PC-9 (cell line): ENCODE measurements at regions not wholly inside any gene's neighbourhood (a gene's known extent, or its start where the extent isn't known, plus 50 kb on each side); places are given as distances from the start of the nearest gene placed in this dataset.

ENCODE experiments used
- BruUV-seq: library from RNA; stranded (reverse); fragments of 400-500 nt; replicated peaks from 2 replicates; lab custom pipeline; 2021; lab: Mats Ljungman, UMichigan
- CTCF ChIA-PET: fragments of 300-600 bp; sonication (Branson Sonifier 250); formaldehyde crosslinking; loops from one replicate; lab custom pipeline; 2022; ENCODE audit warnings: antibody characterized with exemption; lab: Charles Lee
- POLR2A ChIA-PET: fragments of 300-600 bp; sonication (Branson Sonifier 250); formaldehyde crosslinking; loops from one replicate; lab custom pipeline; 2022; ENCODE audit warnings: antibody characterized with exemption; ENCODE audit not compliant: unreplicated experiment; lab: Charles Lee
- DNase-seq, 2 experiments: peaks; one replicate each; pipeline versions ENCODE4 v3.0.0 to v3.0.0-alpha.2; 2015 to 2022; ENCODE audit warnings: mixed read lengths in 1 of 2
- H2AFZ ChIP-seq: fragments of 200-600 bp; sonication (generic); 2 replicates; pipeline ENCODE4 v1.8.1; 2017; ENCODE audit warnings: antibody characterized with exemption
- H3F3A ChIP-seq: fragments of 200-600 bp; sonication (generic); 2 replicates; pipeline ENCODE4 v1.8.1; 2017; ENCODE audit warnings: antibody characterized with exemption, mild to moderate bottlenecking, low read depth; ENCODE audit not compliant: insufficient read depth
- H3K27ac ChIP-seq: fragments of 200-600 bp; sonication (generic); 2 replicates; pipeline ENCODE4 v1.6.1; 2016; ENCODE audit warnings: mixed run types
- H3K27me3 ChIP-seq: fragments of 200-600 bp; sonication (generic); 2 replicates; pipeline ENCODE4 v1.6.1; 2016; ENCODE audit warnings: low read depth, mixed run types; ENCODE audit not compliant: insufficient read depth
- H3K36me3 ChIP-seq: fragments of 200-600 bp; sonication (generic); 2 replicates; pipeline ENCODE4 v1.6.1; 2016; ENCODE audit warnings: low read depth, mixed run types
- H3K4me1 ChIP-seq: fragments of 200-600 bp; sonication (generic); replicated peaks from 2 replicates; pipeline ENCODE4 v1.6.1; 2016; ENCODE audit warnings: mixed run types; ENCODE audit not compliant: insufficient read depth
- H3K4me2 ChIP-seq: fragments of 200-600 bp; sonication (generic); 2 replicates; pipeline ENCODE4 v1.6.1; 2017; ENCODE audit warnings: mixed run types
- H3K4me3 ChIP-seq: fragments of 200-600 bp; sonication (generic); 2 replicates; pipeline ENCODE4 v1.6.1; 2016; ENCODE audit warnings: mixed run types
- H3K79me2 ChIP-seq: fragments of 200-600 bp; sonication (generic); 2 replicates; pipeline ENCODE4 v1.6.1; 2017; ENCODE audit warnings: low read depth, mixed run types
- H3K9me2 ChIP-seq: fragments of 200-600 bp; sonication (generic); 2 replicates; pipeline ENCODE4 v1.8.1; 2017; ENCODE audit warnings: mild to moderate bottlenecking; ENCODE audit not compliant: insufficient read depth
- H3K9me3 ChIP-seq: fragments of 200-600 bp; sonication (generic); 2 replicates; pipeline ENCODE4 v1.8.1; 2016; ENCODE audit warnings: low read depth; ENCODE audit not compliant: insufficient read depth
- H4K20me1 ChIP-seq: fragments of 200-600 bp; sonication (generic); 2 replicates; pipeline ENCODE4 v1.8.1; 2017; ENCODE audit not compliant: insufficient read depth
- CTCF ChIP-seq: fragments of 200-600 bp; sonication (generic); conservative IDR thresholded peaks from 2 replicates; pipeline ENCODE4 v1.6.1; 2017; ENCODE audit warnings: mixed run types, antibody characterized with exemption, mild to moderate bottlenecking, moderate library complexity
- EZH2 ChIP-seq: fragments of 200-600 bp; sonication (generic); IDR thresholded peaks from 2 replicates; pipeline ENCODE4 v1.8.0; 2017; ENCODE audit warnings: antibody characterized with exemption, low read depth
- intact Hi-C: fragments of 100-400 bp; cut with micrococcal nuclease; formaldehyde crosslinking; loops from one replicate; pipeline ENCODE4 v1.10.0; 2022; ENCODE audit not compliant: unreplicated experiment

- POLR2A ChIA-PET, result no interaction called here
- H3K9me2 ChIP-seq, result no peaks in the 10 kb centered on the region
Measured at GRCh38 chr14:106556665-106557289, 1030.4 kb downstream of the TMEM121 start.

GRCh38 chr14:106562451-106562850, 1036.1 kb downstream of the TMEM121 start:
- no peaks in the 10 kb centered on the region for H4K20me1 ChIP-seq
- H3K4me1 ChIP-seq, result no peaks in the 10 kb centered on the region
- no peak overlapping the region for H3K27ac ChIP-seq
- ChIA-PET POLR2A (no interaction called here), CTCF (no interaction called here)
- H3K27me3 ChIP-seq, result peaks cover 16% of the 10 kb centered on the region
- no peaks in the 10 kb centered on the region for H3K9me3 ChIP-seq
- H3K36me3 ChIP-seq, result no peaks in the 10 kb centered on the region
- H3K9me2 ChIP-seq, result no peaks in the 10 kb centered on the region
- H2AFZ ChIP-seq, result no peak overlapping the region
- TF ChIP-seq CTCF (no peak), EZH2 (no peak)
- no peaks in the 10 kb centered on the region for H3F3A ChIP-seq
- no TSS peak for BruUV-seq
- H3K4me3 ChIP-seq, result no peak overlapping the region
- intact Hi-C loops, result no loop called here
- H3K4me2 ChIP-seq, result no peak overlapping the region
- no peak for DNase-seq
- H3K79me2 ChIP-seq, result no peaks in the 10 kb centered on the region

More at GRCh38 chr14:106556665-106557289, 1030.4 kb downstream of the TMEM121 start:
- Histone ChIP-seq H3K36me3 (no peaks in the 10 kb centered on the region), H3K79me2 (no peaks in the 10 kb centered on the region), H3K4me3 (no peak overlapping the region), H3K4me1 (no peaks in the 10 kb centered on the region), H3K27ac (no peak overlapping the region), H2AFZ (no peak overlapping the region), H3F3A (no peaks in the 10 kb centered on the region), H3K27me3 (no peaks in the 10 kb centered on the region), H3K4me2 (no peak overlapping the region), H4K20me1 (no peaks in the 10 kb centered on the region), H3K9me3 (no peaks in the 10 kb centered on the region)
- TF ChIP-seq EZH2 (no peak), CTCF (peak; percentile 71)
- DNase-seq, result peak in 1 of 2 experiments; percentile 37
- BruUV-seq, result no TSS peak
- CTCF ChIA-PET, result no interaction called here
- intact Hi-C loops, result no loop called here

- TF ChIP-seq EZH2, result no peak
- TF ChIP-seq CTCF, result peak; percentile 68
- Histone ChIP-seq H3F3A (no peaks in the 10 kb centered on the region), H3K4me1 (no peaks in the 10 kb centered on the region), H3K9me3 (no peaks in the 10 kb centered on the region), H3K36me3 (no peaks in the 10 kb centered on the region), H3K27me3 (peaks cover 18% of the 10 kb centered on the region), H3K27ac (no peak overlapping the region), H2AFZ (no peak overlapping the region), H3K9me2 (no peaks in the 10 kb centered on the region), H4K20me1 (no peaks in the 10 kb centered on the region), H3K4me2 (no peak overlapping the region), H3K79me2 (no peaks in the 10 kb centered on the region), H3K4me3 (no peak overlapping the region)
- ChIA-PET POLR2A (no interaction called here), CTCF (no interaction called here)
- BruUV-seq, result no TSS peak
- intact Hi-C loops, result no loop called here
- DNase-seq, result peak in 1 of 2 experiments; percentile 17
Measured at GRCh38 chr14:106564058-106564643, 1037.8 kb downstream of the TMEM121 start.
